ENCODE measurements at regions not wholly inside any gene's neighbourhood (a gene's known extent, or its start where the extent isn't known, plus 50 kb on each side); places are given as distances from the start of the nearest gene placed in this dataset.
A peak's percentile ranks its signal among the peaks of the same experiment; 100 is the strongest.

DNA sequence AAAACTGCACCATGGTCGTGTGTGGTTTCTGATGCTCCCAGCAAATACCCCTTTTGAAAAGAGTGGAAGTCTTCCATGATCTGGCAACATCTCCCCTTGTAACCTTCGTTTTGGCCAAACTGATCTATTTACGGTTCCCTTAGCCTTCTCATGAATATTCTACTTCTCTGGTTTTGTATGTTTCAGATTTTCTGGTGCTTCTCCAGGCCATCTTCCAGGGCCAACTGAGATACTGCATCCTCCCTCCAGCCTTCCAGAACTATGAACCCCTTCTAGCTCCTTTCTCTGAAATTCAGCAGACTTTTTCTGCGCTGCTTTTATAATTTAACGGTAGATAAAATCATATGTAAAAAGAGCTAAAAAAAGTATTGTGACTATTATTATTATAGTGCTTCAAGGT, 97.7 kb downstream of the XCL2 start:
- intact Hi-C loops (cut with micrococcal nuclease), result no loop called here
- Mint-ChIP-seq H3K9me3 (no peaks in the 10 kb centered on the region), H3K27me3 (no peaks in the 10 kb centered on the region), H3K4me1 (ENCODE audit: low read depth) (no peaks in the 10 kb centered on the region), H3K27ac (no peak overlapping the region), H3K4me3 (no peak overlapping the region), H3K36me3 (ENCODE audit: low read depth) (no peaks in the 10 kb centered on the region)

DNA sequence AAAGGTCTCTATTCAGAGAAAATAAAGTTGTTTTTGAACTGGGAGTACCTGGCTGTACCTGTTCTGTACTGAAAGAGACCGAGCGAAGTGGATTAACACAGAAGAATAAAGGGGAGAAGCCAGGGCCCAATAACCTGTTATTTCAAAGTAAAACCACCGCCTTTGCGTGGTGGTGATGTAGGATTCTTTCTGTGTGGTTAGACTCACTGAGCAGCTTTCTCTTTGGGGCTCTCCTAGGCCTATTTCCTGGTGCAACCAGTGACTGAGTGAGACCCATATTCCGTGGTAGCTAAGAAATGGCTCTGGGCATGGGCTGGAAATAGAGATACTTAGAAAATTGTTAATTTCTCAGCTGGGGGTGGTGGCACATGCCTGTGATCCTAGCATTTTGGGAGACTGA, 99.9 kb downstream of the XCL2 start:
- H3K4me3 Mint-ChIP-seq, result no peak overlapping the region
- H3K4me1 Mint-ChIP-seq (ENCODE audit: low read depth), result peaks cover 11% of the 10 kb centered on the region
- no peaks in the 10 kb centered on the region for H3K27me3 Mint-ChIP-seq
- intact Hi-C loops (cut with micrococcal nuclease), result no loop called here
- no peaks in the 10 kb centered on the region for H3K9me3 Mint-ChIP-seq
- H3K27ac Mint-ChIP-seq, result no peak overlapping the region
- no peaks in the 10 kb centered on the region for H3K36me3 Mint-ChIP-seq (ENCODE audit: low read depth)

GRCh38 chr1:168443356-168443755, 100.4 kb downstream of the XCL2 start:
- Mint-ChIP-seq H3K9me3 (no peaks in the 10 kb centered on the region), H3K4me3 (no peak overlapping the region), H3K27ac (no peak overlapping the region), H3K36me3 (ENCODE audit: low read depth) (no peaks in the 10 kb centered on the region), H3K27me3 (no peaks in the 10 kb centered on the region), H3K4me1 (ENCODE audit: low read depth) (peaks cover 11% of the 10 kb centered on the region)
- intact Hi-C loops (cut with micrococcal nuclease), result no loop called here

DNA sequence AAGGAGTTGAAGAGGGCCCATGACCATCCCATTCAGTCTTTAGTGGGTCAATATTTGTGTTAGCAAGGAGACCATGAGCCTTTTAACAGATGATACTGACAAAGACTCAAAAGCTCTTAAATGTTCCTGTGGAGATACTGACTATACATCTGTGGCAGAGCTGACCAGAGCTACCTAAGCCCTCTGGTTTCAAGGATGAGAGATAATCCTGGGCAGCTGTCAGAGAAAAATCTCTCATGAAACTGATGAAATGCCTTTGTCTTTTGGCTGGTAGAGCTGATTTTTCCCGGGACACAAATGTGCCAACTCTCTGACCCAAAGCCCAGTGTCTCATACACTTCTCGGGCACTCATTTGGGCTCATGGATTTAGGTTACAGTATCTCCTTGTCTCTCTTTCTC, 100.9 kb downstream of the XCL2 start:
- H3K27ac Mint-ChIP-seq, result no peak overlapping the region

GRCh38 chr1:168441745-168442144, 102.1 kb downstream of the XCL2 start:
- Mint-ChIP-seq H3K4me3 (no peak overlapping the region), H3K27ac (no peak overlapping the region), H3K27me3 (no peaks in the 10 kb centered on the region), H3K36me3 (ENCODE audit: low read depth) (no peaks in the 10 kb centered on the region), H3K4me1 (ENCODE audit: low read depth) (peaks cover 11% of the 10 kb centered on the region), H3K9me3 (no peaks in the 10 kb centered on the region)
- intact Hi-C loops (cut with micrococcal nuclease), result no loop called here

More for the DNA sequence above, 100.9 kb downstream of the XCL2 start:
- Mint-ChIP-seq H3K4me1 (ENCODE audit: low read depth) (peaks cover 11% of the 10 kb centered on the region), H3K9me3 (no peaks in the 10 kb centered on the region), H3K4me3 (no peak overlapping the region), H3K27me3 (no peaks in the 10 kb centered on the region), H3K36me3 (ENCODE audit: low read depth) (no peaks in the 10 kb centered on the region)
- intact Hi-C loops (cut with micrococcal nuclease), result no loop called here

DNA sequence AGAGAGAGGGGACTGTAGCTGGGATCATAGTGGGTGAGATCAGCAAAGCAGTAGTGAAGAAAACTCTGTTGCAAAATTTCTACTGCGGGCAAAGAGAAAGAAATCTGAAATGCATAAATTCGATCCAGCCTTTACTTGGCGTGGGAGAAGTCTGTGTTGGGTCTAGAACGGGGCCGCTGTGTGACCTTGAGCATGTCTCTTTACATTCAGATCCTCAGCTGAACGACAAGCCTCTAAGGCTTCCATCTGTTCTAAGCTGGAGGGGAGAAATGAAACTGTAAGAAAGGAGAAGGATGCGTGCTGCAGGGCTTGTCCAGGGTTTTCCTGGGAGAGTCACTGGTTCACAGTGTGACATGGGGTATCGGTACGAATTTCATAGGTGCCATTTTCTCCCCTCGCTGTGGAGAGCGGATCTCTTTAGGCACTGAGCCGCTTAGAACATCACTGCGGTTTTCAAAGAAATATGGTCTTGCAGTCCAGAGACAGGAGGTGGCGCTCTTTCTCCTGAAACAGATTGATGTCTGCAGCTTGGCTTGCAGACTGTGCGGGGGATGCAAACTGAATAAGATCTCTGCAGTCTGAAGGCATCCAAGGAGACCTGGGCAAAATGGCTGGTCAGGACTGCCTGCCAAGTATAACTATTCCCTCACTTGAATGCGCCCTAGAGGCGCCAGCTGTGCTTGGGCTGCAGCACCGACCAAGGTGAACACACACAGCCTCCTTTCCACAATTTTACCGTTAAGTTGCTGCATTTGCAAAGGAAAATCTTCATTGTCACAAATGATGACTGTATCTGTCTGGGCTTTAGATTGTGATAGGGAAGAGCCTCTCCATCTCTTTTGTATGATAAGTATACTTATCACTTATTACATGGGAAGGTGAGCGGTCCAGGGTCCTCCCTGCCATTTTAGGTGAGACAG, 104.1 kb downstream of the XCL2 start:
- intact Hi-C loops (cut with micrococcal nuclease), result loop anchor here (1.0 to 5.0 kb wide), 3 partner anchors 97 to 908 kb away; no protein-coding TSS in a partner anchor
- peak overlapping the region; percentile 45 for H3K4me3 Mint-ChIP-seq
- no peaks in the 10 kb centered on the region for H3K27me3 Mint-ChIP-seq
- peaks cover 11% of the 10 kb centered on the region for H3K4me1 Mint-ChIP-seq (ENCODE audit: low read depth)
- no peaks in the 10 kb centered on the region for H3K9me3 Mint-ChIP-seq
- H3K27ac Mint-ChIP-seq, result no peak overlapping the region
- H3K36me3 Mint-ChIP-seq (ENCODE audit: low read depth), result no peaks in the 10 kb centered on the region

DNA sequence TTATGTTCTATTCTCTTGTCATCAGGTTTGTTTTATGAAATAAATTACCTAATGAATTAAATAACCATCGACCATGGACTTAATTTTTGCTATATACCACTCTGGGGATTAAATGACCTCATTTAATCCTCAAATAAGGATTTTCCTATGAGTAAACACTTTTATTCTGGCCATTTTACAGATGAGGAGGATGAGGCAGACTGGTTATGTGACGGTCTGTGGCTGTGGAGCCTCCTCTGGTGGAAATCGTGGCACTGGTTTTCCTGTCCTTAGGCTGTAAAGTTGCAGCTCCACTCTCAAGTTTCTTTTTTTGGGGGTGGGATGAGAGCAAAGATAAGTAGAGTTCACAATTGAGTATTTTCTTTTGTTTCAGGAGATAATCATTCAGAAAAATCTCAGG, 105.2 kb downstream of the XCL2 start:
- intact Hi-C loops (cut with micrococcal nuclease), result loop anchor here (1.0 to 5.0 kb wide), 3 partner anchors 96 to 909 kb away; no protein-coding TSS in a partner anchor
- no peaks in the 10 kb centered on the region for H3K9me3 Mint-ChIP-seq
- no peaks in the 10 kb centered on the region for H3K36me3 Mint-ChIP-seq (ENCODE audit: low read depth)
- no peak overlapping the region for H3K27ac Mint-ChIP-seq
- no peaks in the 10 kb centered on the region for H3K27me3 Mint-ChIP-seq
- H3K4me3 Mint-ChIP-seq, result no peak overlapping the region
- H3K4me1 Mint-ChIP-seq (ENCODE audit: low read depth), result peaks cover 11% of the 10 kb centered on the region

DNA sequence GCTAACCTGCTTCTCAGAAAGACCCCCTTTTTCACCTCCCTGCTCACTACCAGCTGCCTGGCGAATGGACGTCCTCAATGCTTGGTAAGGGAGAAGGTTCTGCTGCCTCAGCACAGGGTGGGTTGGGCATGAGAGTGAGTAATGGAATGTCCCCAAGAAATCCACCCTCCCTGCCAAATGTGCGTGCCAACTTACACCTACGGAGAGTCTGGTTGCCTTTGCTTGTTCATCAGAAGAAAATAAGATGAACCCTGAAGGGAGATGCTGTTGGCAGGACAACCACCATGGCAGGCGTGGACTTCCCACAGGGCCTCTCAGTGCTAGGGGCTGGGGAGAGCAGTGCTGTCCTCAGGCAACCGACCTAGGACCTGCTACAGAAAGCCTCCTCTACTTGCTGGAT, 106.0 kb downstream of the XCL2 start:
- H3K36me3 Mint-ChIP-seq (ENCODE audit: low read depth), result no peaks in the 10 kb centered on the region
- H3K4me3 Mint-ChIP-seq, result no peak overlapping the region
- no peaks in the 10 kb centered on the region for H3K9me3 Mint-ChIP-seq
- intact Hi-C loops (cut with micrococcal nuclease), result loop anchor here (5.0 kb wide), 1 partner anchor 909 kb away; no protein-coding TSS in a partner anchor
- H3K4me1 Mint-ChIP-seq (ENCODE audit: low read depth), result peaks cover 11% of the 10 kb centered on the region
- H3K27ac Mint-ChIP-seq, result no peak overlapping the region
- no peaks in the 10 kb centered on the region for H3K27me3 Mint-ChIP-seq

DNA sequence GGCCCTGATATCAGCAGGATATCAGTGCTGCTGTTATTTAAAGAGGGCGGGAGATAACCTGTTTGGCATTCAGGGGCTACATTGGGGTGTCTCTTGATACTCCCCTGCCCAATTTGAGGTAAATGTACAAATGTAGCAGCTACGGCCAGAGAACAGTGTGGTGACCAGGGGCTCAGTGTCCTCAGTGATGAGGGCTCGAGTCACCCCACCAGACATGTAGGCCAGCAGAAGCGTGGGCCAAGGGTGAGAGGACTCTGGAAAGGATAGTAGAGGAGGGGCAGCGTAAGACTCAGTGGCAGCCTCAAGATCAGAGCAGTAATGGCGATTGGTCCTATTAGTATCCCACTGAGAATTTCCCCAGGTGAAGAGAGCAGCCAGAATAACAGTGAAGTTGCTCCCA, 108.4 kb downstream of the XCL2 start:
- Mint-ChIP-seq H3K9me3 (no peaks in the 10 kb centered on the region), H3K27me3 (no peaks in the 10 kb centered on the region), H3K4me3 (no peak overlapping the region), H3K4me1 (ENCODE audit: low read depth) (peaks cover 11% of the 10 kb centered on the region), H3K36me3 (ENCODE audit: low read depth) (no peaks in the 10 kb centered on the region), H3K27ac (no peak overlapping the region)
- intact Hi-C loops (cut with micrococcal nuclease), result loop anchor here (5.0 kb wide), 1 partner anchor 912 kb away; no protein-coding TSS in a partner anchor

DNA sequence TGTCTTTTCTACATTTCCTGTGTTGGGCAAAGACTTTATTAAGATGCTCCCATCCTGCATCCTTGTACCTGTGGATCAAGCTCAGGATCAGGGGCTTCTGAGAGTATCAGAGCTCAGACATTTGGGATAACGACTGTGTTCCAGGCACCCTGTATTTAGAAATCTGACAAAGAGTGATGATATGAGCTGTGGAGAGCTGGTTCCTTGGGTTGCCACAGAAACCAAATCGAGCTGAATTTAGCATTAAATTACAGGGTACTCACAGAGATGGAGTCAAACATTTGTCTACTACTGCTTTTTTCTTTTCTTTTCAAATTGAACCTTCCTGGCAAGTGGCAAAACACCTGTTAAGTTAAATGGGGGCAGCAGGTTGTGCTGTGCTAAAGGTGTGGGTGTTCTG, 110.6 kb downstream of the XCL2 start:
- Mint-ChIP-seq H3K27me3 (no peaks in the 10 kb centered on the region), H3K4me3 (no peak overlapping the region), H3K36me3 (ENCODE audit: low read depth) (no peaks in the 10 kb centered on the region), H3K9me3 (no peaks in the 10 kb centered on the region), H3K4me1 (ENCODE audit: low read depth) (no peaks in the 10 kb centered on the region), H3K27ac (no peak overlapping the region)
- intact Hi-C loops (cut with micrococcal nuclease), result no loop called here

GRCh38 chr1:168431882-168432281, 111.9 kb downstream of the XCL2 start:
- Mint-ChIP-seq H3K4me1 (ENCODE audit: low read depth) (no peaks in the 10 kb centered on the region), H3K27ac (no peak overlapping the region), H3K36me3 (ENCODE audit: low read depth) (no peaks in the 10 kb centered on the region), H3K4me3 (no peak overlapping the region), H3K27me3 (no peaks in the 10 kb centered on the region), H3K9me3 (no peaks in the 10 kb centered on the region)
- intact Hi-C loops (cut with micrococcal nuclease), result no loop called here

DNA sequence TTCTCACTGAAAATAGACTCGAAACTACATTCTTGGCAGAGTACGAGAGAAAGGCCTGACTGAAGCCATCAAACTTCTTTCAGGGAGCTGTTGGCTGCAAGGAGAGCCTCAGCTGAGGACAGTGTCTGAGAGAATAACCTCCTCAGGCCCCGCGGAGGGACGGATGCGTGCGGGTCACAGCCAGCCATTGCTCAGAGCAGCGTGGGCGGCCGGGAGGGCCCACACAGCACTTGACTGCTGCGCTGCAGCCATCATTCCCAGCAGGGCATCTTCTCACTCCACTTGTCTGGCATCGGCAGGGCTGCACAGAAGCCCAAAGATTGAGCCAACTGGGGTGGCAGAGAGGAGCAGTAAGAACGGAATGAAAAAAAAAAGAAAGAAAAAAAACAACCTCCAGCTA, 113.5 kb downstream of the XCL2 start:
- H3K27me3 Mint-ChIP-seq, result no peaks in the 10 kb centered on the region
- no peaks in the 10 kb centered on the region for H3K9me3 Mint-ChIP-seq
- H3K4me3 Mint-ChIP-seq, result no peak overlapping the region
- no peaks in the 10 kb centered on the region for H3K36me3 Mint-ChIP-seq (ENCODE audit: low read depth)
- no peak overlapping the region for H3K27ac Mint-ChIP-seq
- no peaks in the 10 kb centered on the region for H3K4me1 Mint-ChIP-seq (ENCODE audit: low read depth)
- intact Hi-C loops (cut with micrococcal nuclease), result no loop called here

DNA sequence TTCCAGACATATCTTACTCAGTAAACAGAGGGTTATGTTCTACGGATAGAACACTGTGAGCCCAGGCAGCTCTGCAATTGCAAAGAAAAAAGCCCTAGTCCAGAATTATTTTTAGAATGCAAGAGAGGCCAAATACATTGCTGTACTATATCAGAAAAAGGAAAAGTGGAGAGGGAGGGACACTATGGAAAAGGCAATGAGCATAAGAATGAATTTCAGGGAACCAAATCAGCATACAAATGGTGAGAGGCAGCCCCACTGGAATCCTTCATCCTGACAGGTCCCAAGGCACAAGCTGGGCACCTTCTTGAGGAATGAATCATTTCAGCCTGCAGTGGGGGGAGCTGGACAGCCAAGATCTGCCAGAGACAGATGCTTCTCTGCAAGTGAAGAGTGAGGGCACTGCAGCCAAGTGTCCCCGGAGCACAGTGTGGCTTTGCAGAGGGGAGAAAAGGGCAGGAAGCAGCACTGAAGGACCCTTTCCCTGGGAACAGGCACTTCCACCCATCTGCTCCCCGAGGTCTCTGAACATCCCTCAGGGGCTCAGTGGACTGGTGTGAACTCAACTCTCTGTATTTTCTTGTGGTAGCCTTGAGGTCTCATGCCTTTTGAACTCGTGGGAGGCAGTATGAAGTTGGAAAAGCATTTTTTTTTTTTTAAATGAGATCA, 115.6 kb downstream of the XCL2 start:
- H3K4me1 Mint-ChIP-seq (ENCODE audit: low read depth), result no peaks in the 10 kb centered on the region
- H3K36me3 Mint-ChIP-seq (ENCODE audit: low read depth), result no peaks in the 10 kb centered on the region
- H3K27ac Mint-ChIP-seq, result no peak overlapping the region
- no peaks in the 10 kb centered on the region for H3K27me3 Mint-ChIP-seq
- no peak overlapping the region for H3K4me3 Mint-ChIP-seq
- no peaks in the 10 kb centered on the region for H3K9me3 Mint-ChIP-seq
- intact Hi-C loops (cut with micrococcal nuclease), result no loop called here

GRCh38 chr1:168427051-168427450, 116.7 kb downstream of the XCL2 start:
- H3K27ac Mint-ChIP-seq, result no peak overlapping the region
- no peaks in the 10 kb centered on the region for H3K36me3 Mint-ChIP-seq (ENCODE audit: low read depth)
- H3K4me1 Mint-ChIP-seq (ENCODE audit: low read depth), result no peaks in the 10 kb centered on the region
- H3K9me3 Mint-ChIP-seq, result no peaks in the 10 kb centered on the region
- no peaks in the 10 kb centered on the region for H3K27me3 Mint-ChIP-seq
- intact Hi-C loops (cut with micrococcal nuclease), result no loop called here
- H3K4me3 Mint-ChIP-seq, result no peak overlapping the region

Measured in dendritic cell treated with granulocyte-macrophage colony-stimulating factor and Interleukin-4, amounts not matched to agents 40 ng/mL and 50 ng/mL, for 4 days (primary cell).